Loucy (cell line): ENCODE measurements at regions not wholly inside any gene's neighbourhood (a gene's known extent, or its start where the extent isn't known, plus 50 kb on each side); places are given as distances from the start of the nearest gene placed in this dataset.
"Not testable (repeated sequence)": the region's sequence is repeated elsewhere in the genome, so short reads cannot be mapped to it uniquely, and the experiment has no call there.

Experiments used
- H2AFZ ChIP-seq: fragments of 200-600 bp; sonication (generic); 2 replicates; pipeline ENCODE4 v1.6.0; 2016; ENCODE audit warnings: antibody characterized with exemption, mild to moderate bottlenecking, low read length, moderate library complexity
- H3F3A ChIP-seq: fragments of 200-600 bp; 2 replicates; pipeline ENCODE4 v1.6.0; 2016; ENCODE audit warnings: antibody characterized with exemption, low read depth, mild to moderate bottlenecking
- H3K27me3 ChIP-seq: fragments of 200-600 bp; sonication (generic); 2 replicates; pipeline ENCODE4 v1.6.1; 2014; ENCODE audit warnings: low read length, mild to moderate bottlenecking; ENCODE audit not compliant: insufficient read depth, poor library complexity, severe bottlenecking
- H3K36me3 ChIP-seq: fragments of 200-600 bp; sonication (generic); 2 replicates; pipeline ENCODE4 v1.6.1; 2016; ENCODE audit warnings: low read length; ENCODE audit not compliant: insufficient read depth
- H3K4me1 ChIP-seq: fragments of 200-600 bp; sonication (generic); 2 replicates; pipeline ENCODE4 v1.5.1; 2014; ENCODE audit warnings: low read length, mild to moderate bottlenecking; ENCODE audit not compliant: insufficient read depth, poor library complexity, severe bottlenecking
- H3K4me2 ChIP-seq: fragments of 200-600 bp; sonication (generic); 2 replicates; pipeline ENCODE4 v1.6.0; 2014; ENCODE audit warnings: antibody characterized with exemption, low read length, low read depth, mild to moderate bottlenecking; ENCODE audit not compliant: poor library complexity, severe bottlenecking
- H3K4me3 ChIP-seq: fragments of 200-600 bp; sonication (generic); 2 replicates; pipeline ENCODE4 v1.5.1; 2014; ENCODE audit warnings: low read length, mild to moderate bottlenecking, mixed read lengths; ENCODE audit not compliant: poor library complexity, severe bottlenecking
- H3K79me2 ChIP-seq: fragments of 200-600 bp; sonication (generic); 2 replicates; pipeline ENCODE4 v1.6.1; 2014; ENCODE audit warnings: low read length; ENCODE audit not compliant: insufficient read depth
- H3K9ac ChIP-seq: fragments of 200-600 bp; sonication (generic); 2 replicates; pipeline ENCODE4 v1.6.0; 2014; ENCODE audit warnings: mild to moderate bottlenecking, low read depth, low read length, moderate library complexity; ENCODE audit not compliant: poor library complexity, severe bottlenecking
- H3K9me2 ChIP-seq: fragments of 200-600 bp; sonication (generic); replicated peaks from 2 replicates; pipeline ENCODE4 v1.6.1; 2016; ENCODE audit warnings: low read depth, low read length, mixed read lengths
- H3K9me3 ChIP-seq: fragments of 200-600 bp; sonication (generic); 2 replicates; pipeline ENCODE4 v1.6.1; 2014; ENCODE audit warnings: mild to moderate bottlenecking, antibody characterized with exemption, low read length, low read depth; ENCODE audit not compliant: insufficient read depth
- H4K20me1 ChIP-seq: fragments of 200-600 bp; sonication (generic); 2 replicates; pipeline ENCODE4 v1.6.0; 2014; ENCODE audit warnings: antibody characterized with exemption, low read length, mild to moderate bottlenecking; ENCODE audit not compliant: insufficient read depth, poor library complexity, severe bottlenecking
- CTCF ChIP-seq: fragments of 200-600 bp; sonication (generic); conservative IDR thresholded peaks from 2 replicates; pipeline ENCODE4 v1.5.1; 2014; ENCODE audit warnings: mild to moderate bottlenecking, antibody characterized with exemption, low read length
- EZH2phosphoT487 ChIP-seq: fragments of 200-600 bp; IDR thresholded peaks from 2 replicates; pipeline ENCODE4 v1.6.1; 2018; ENCODE audit warnings: antibody characterized with exemption, mild to moderate bottlenecking, moderate library complexity, borderline replicate concordance

DNA sequence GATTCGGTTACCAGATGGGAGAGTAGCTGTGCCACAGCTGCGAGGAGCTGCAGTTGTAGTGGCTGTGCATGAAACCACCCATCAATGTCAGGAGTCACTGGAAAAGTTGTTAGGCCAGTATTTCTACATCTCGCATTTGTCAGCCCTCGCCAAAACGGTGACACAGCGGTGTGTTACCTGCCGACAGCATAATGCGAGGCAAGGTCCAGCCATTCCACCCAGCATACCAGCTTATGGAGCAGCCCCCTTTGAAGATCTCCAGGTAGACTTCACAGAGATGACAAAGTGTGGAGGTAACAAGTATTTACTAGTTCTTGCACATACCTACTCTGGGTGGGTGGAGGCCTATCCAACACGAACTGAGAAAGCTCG is 82.8 kb upstream of the TANC1 start:
- H3K79me2 ChIP-seq, H3K9ac ChIP-seq, H3K4me2 ChIP-seq, H3K4me1 ChIP-seq, H4K20me1 ChIP-seq, H3K9me2 ChIP-seq, H3K4me3 ChIP-seq, H2AFZ ChIP-seq, H3F3A ChIP-seq, H3K27me3 ChIP-seq, H3K9me3 ChIP-seq, H3K36me3 ChIP-seq: not testable (repeated sequence)

DNA sequence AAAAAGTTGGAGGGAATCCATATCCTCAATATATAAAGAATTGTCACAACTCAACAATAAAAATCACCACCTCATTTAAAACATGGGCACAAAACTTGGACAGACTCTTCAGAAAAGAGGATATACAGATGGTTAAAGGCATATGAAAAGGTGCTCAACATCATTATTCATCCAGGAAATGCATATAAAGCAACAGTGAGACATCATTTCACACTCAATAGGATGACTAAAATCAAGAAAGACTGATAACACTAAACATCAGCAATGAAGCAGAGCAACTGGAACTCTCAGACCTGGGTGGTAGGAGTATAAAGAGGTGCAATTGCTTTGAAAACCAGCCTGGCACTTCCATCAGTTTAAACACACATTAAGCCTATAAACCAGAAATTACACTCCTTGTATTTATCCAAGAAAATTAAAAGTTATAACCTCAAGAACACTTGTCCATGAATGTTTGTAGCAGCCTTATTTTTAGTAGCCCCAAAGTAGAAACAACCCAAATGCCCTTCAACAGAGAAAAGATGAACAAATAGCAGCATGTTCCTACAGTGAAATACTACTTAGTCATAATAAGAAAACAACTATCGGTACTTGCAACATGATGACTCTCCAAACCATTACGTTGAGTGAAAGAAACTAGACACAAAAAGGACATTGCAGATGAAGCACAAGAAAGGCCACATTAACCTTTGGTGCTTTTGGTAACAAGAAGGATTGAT is 79.1 kb upstream of the TANC1 start:
- Histone ChIP-seq H3K27me3 (no peaks in the 10 kb centered on the region), H3K79me2 (no peaks in the 10 kb centered on the region), H3K4me3 (no peak overlapping the region), H3K9me3 (no peaks in the 10 kb centered on the region), H3K9ac (no peak overlapping the region), H4K20me1 (no peaks in the 10 kb centered on the region), H3K36me3 (no peaks in the 10 kb centered on the region), H3K9me2 (no peaks in the 10 kb centered on the region), H3F3A (no peaks in the 10 kb centered on the region), H3K4me1 (no peaks in the 10 kb centered on the region), H3K4me2 (no peak overlapping the region), H2AFZ (no peak overlapping the region)
- TF ChIP-seq CTCF (no peak), EZH2phosphoT487 (no peak)

DNA sequence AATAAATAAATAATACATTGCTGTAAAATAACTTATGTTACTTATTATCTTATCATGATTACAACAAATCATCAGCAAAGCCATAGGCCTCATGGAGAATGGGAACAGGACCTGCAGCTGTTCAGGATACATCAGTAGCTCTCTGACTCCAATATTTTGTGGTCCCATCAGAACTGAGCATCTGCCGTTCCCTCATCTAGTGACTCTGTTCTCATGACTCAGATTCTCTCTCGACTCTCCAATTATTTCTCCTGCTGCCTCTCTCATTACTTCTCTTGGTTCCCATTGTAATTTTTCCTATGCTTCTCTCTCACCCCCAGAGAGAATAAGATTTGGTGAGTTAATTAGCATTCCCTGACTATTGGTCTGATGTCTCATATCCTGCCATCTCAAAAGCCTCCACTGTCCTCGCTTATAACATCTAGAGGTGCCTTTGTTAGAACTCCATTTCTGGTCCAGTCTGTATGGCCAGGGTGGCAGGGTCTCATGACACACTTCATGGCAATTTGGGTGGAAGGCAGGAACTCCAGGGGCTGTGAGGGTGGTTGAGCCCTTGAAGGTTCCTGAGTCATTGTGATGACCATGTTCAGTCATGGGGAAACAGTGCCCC is 78.0 kb upstream of the TANC1 start:
- Histone ChIP-seq H3K4me1 (no peaks in the 10 kb centered on the region), H3K9me3 (no peaks in the 10 kb centered on the region), H2AFZ (no peak overlapping the region), H3K27me3 (no peaks in the 10 kb centered on the region), H3K4me3 (no peak overlapping the region), H4K20me1 (no peaks in the 10 kb centered on the region), H3F3A (no peaks in the 10 kb centered on the region), H3K79me2 (no peaks in the 10 kb centered on the region), H3K4me2 (no peak overlapping the region), H3K9me2 (no peaks in the 10 kb centered on the region), H3K36me3 (no peaks in the 10 kb centered on the region), H3K9ac (no peak overlapping the region)
- TF ChIP-seq CTCF = no peak
- TF ChIP-seq EZH2phosphoT487 = no peak

DNA sequence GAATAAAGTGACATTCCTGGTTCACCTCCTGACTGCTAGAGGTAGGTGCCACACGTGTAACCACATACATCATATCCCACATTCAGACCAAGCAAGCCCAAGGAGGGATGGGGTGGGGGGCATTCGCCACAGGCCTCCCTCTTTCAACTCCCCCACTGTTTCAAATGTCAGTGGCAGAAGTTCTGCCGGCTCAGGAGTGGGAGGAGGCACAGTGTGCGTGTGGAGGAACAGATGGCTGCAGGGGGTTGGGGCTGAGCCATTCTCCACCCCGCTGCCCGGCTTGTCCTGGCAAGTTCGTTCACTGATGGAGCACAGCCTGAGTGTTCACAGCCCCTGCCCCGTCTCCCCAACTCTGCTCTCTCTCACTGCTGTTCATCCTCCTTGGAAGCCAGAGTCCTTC is 75.4 kb upstream of the TANC1 start:
- no peaks in the 10 kb centered on the region for H3K9me3 ChIP-seq
- no peak overlapping the region for H3K9ac ChIP-seq
- H3K79me2 ChIP-seq = no peaks in the 10 kb centered on the region
- H3K4me3 ChIP-seq = no peak overlapping the region
- no peaks in the 10 kb centered on the region for H3K27me3 ChIP-seq
- H3K4me2 ChIP-seq = no peak overlapping the region
- H4K20me1 ChIP-seq = no peaks in the 10 kb centered on the region
- H3F3A ChIP-seq = no peaks in the 10 kb centered on the region
- no peaks in the 10 kb centered on the region for H3K36me3 ChIP-seq
- no peaks in the 10 kb centered on the region for H3K4me1 ChIP-seq
- H2AFZ ChIP-seq = no peak overlapping the region
- no peaks in the 10 kb centered on the region for H3K9me2 ChIP-seq
- TF ChIP-seq EZH2phosphoT487 (no peak), CTCF (no peak)
